Epidermal melanocyte (primary cell): ENCODE measurements at regions not wholly inside any gene's neighbourhood (a gene's known extent, or its start where the extent isn't known, plus 50 kb on each side); places are given as distances from the start of the nearest gene placed in this dataset.
"Not testable (repeated sequence)": the region's sequence is repeated elsewhere in the genome, so short reads cannot be mapped to it uniquely, and the experiment has no call there.

Source experiments
- DNase-seq: peaks from one replicate; pipeline ENCODE4 v3.0.0; 2011; ENCODE audit warnings: low spot score; ENCODE audit not compliant: insufficient read length

- no peak for DNase-seq
Observed at GRCh38 chr4:149203256-149204001, 612.2 kb downstream of the IQCM start.

GRCh38 chr4:149202117-149202516, 613.5 kb downstream of the IQCM start:
- no peak for DNase-seq

- DNase-seq, result no peak
Observed at GRCh38 chr4:149199594-149199993, 616.0 kb downstream of the IQCM start.

GRCh38 chr4:149194061-149194460, 621.6 kb downstream of the IQCM start:
- no peak for DNase-seq

- DNase-seq, result no peak
Observed at GRCh38 chr4:149187726-149188125, 627.9 kb downstream of the IQCM start.

DNA sequence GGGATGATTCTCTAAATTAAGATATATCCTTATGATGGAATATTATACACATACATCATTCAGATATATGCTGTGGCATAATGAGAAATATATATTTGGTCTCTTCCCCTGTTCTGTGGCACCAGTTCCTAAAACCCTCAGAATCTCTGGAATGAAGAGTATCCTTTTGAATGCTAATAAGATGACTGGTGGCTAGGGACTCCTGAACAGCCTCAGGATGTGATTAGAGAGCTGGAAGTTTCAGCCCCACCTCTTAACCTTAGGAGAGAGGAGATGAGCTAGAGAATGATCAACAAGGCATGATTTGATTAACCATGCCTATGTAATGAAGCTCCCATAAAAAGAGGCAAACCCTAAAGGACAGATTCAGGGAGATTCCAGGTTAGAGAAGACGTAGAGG, 632.0 kb downstream of the IQCM start:
- DNase-seq, result no peak

DNA sequence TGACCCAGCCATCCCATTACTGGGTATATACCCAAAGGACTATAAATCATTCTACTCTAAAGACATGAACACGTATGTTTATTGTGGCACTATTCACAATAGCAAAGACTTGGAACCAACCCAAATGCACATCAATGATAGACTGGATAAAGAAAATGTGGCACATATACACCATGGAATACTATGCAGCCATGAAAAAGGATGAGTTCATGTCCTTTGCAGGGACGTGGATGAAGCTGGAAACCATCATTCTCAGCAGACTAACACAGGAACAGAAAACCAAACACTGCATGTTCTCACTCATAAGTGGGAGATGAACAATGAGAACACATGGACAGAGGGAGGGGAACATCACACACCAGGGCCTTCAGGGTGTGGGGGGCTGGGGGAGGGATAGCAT, 634.2 kb downstream of the IQCM start:
- not testable (repeated sequence) for DNase-seq

DNA sequence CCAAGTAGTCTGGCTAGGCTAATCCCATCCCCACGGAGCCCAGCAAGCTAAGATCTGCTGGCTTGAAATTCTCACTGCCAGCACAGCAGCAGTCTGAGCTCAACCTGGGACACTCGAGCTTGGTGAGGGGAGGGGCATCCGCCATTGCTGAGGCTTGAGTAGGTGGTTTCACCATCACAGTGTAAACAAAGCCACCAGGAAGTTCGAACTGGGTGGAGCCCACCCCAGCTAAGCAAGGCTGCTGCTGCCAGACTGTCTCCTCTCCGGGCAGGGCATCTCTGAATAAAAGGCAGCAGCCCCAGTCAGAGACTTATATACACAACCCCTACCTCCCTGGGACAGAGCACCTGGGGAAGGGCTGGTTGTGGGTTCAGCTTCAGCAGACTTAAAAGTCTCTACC, 639.6 kb downstream of the IQCM start:
- no peak for DNase-seq

- no peak for DNase-seq
Observed at GRCh38 chr4:149175549-149175948, 640.1 kb downstream of the IQCM start.

- no peak for DNase-seq
Observed at GRCh38 chr4:149173241-149174013, 642.2 kb downstream of the IQCM start.

GRCh38 chr4:149168645-149169044, 647.0 kb downstream of the IQCM start:
- no peak for DNase-seq

GRCh38 chr4:149166876-149167275, 648.8 kb downstream of the IQCM start:
- DNase-seq, result no peak

DNA sequence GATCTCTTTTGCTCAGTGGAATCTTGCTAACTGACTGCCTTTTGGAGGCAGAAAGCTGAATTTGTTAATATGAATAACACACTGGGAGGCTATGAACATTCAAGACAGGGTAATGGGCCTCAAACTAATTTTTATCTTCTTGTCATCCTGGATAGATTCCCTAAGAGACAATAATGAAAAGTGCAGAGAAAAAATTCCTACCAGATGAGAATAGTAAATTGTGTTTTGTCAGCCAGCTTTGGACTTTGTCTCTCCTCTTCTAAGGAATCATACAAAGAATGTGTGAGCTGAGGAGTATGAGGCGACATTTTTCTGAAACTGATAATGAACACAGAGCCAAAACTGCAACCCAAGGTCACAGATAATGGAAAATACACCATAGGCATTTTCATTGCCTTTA, 649.3 kb downstream of the IQCM start:
- DNase-seq, result no peak

- DNase-seq, result no peak
Observed at GRCh38 chr4:149164282-149164681, 651.4 kb downstream of the IQCM start.

DNA sequence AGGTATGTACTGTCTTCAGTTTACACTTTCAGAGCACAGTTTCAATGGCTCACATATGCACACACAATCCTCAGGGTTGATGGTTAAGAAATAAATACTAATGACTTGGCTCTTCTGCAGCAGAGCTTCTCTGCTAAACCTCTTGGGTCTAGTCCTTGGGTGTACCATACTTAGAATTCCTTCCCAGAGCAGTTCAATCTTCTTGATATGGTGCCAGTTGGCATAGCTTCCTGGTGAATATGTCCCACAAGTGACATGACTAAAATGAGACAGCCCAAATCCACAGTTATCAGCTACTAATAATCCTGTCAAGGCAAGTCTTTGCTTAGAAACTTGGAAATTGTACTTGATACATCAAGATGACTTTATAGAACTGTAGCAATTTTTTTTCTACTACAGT, 654.4 kb downstream of the IQCM start:
- DNase-seq, result no peak

- DNase-seq, result no peak
Observed at GRCh38 chr4:149160370-149160769, 655.3 kb downstream of the IQCM start.

DNA sequence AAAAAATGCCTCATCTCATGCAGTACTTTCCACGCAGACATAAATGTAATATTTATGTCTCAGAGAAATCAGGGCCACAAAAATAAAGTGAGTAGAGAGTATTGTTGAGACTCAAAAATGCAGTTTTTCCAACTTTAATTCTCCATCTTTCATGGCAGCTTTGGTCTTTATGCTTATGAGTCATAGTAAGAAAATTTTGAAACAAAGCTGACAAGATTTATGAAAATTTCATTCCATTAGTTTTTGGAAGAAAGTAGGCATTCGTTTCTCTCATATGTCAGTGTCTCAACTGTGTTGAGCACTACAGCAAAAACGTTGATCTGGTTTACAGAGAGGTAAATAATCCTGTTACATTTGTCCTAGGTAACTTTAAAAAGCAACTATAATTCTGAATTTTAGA, 656.8 kb downstream of the IQCM start:
- no peak for DNase-seq

GRCh38 chr4:149145803-149146202, 669.8 kb downstream of the IQCM start:
- DNase-seq, result no peak

- no peak for DNase-seq
Observed at GRCh38 chr4:149144060-149144459, 671.6 kb downstream of the IQCM start.

DNA sequence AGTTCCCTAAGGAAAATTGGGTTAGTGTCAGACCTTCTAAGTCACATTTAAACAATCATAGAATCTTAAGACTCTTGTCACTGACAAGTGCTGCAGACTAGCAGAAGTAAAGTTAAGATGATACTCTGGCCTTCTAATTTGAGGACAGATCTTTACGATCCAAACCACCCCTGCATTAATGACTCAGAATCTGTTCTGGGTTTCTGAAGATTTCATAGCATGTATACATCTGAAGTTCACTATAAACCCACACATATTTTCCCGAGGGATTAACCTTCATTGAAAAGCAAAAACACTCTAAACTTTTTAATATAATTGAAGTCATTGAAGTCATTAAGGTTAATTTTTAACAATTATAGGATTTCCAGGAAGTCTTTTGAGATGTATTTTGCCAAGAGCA, 674.3 kb downstream of the IQCM start:
- DNase-seq, result no peak

DNA sequence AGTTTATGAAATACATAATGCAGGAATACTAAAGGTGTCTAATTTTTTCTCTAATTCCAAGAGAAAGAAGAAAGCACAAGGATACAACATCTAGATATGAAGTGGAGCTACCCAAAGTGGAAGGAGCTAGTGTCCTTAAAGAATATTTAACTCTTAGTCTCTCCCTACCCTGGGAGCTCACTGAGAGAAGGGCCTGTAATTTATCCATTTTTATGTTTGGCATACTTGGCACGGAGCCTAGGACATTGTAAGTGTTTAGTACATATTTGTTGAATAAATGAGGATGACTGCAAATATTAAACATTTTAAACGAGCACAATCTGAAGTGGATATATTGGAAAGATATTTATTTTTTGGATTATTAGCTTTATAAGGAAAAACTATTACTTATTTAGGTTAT, 674.8 kb downstream of the IQCM start:
- DNase-seq, result no peak

GRCh38 chr4:149136951-149137620, 678.6 kb downstream of the IQCM start:
- DNase-seq, result no peak
